GM12865 (cell line): ENCODE measurements at regions not wholly inside any gene's neighbourhood (a gene's known extent, or its start where the extent isn't known, plus 50 kb on each side); places are given as distances from the start of the nearest gene placed in this dataset.
A peak's percentile ranks its signal among the peaks of the same experiment; 100 is the strongest.

Source experiments
- DNase-seq: peaks from one replicate; pipeline ENCODE4 v3.0.0; 2010; ENCODE audit warnings: low read depth
- H3K4me3 ChIP-seq: 2 replicates; pipeline ENCODE4 v1.5.1; 2011; ENCODE audit warnings: mild to moderate bottlenecking, low read depth, low read length, control low read depth
- TF ChIP-seq, protein P1 (sequence below): IDR thresholded peaks from 2 replicates; pipeline ENCODE4 v1.5.1; 2011; ENCODE audit warnings: low read length, control low read depth, low read depth, inconsistent platforms; ENCODE audit not compliant: insufficient read depth; ENCODE audit errors: missing control alignments

DNA sequence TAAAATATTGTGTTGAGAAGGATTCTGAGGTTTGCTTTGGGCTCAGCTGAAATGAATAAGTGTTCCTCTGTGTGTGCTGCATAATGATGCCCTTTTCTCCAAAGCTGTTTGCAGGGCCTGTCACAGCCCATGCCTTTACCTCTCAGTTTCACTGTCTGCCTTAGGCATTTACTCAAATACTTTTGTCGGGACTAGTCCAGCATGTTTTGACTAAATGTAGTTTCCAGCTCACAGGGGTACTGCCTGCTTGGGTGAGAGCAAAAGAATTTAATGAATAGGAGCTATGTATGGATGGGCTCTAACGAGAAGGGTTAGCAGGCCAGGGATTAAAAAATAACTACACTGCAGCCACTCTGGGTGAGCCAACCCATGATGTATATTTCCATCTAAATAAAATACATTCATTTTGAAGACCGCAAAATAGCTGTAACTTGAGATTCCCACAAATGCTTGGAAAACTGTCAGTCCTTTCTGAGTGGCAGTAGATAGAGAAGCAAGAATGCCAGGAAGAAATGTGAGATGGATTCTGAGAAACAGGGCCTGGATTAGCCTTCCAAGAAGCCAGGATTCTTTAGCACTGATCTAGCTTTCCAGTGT lies 549.2 kb upstream of the TBL1XR1 start:
- TF ChIP-seq, protein P1, sequence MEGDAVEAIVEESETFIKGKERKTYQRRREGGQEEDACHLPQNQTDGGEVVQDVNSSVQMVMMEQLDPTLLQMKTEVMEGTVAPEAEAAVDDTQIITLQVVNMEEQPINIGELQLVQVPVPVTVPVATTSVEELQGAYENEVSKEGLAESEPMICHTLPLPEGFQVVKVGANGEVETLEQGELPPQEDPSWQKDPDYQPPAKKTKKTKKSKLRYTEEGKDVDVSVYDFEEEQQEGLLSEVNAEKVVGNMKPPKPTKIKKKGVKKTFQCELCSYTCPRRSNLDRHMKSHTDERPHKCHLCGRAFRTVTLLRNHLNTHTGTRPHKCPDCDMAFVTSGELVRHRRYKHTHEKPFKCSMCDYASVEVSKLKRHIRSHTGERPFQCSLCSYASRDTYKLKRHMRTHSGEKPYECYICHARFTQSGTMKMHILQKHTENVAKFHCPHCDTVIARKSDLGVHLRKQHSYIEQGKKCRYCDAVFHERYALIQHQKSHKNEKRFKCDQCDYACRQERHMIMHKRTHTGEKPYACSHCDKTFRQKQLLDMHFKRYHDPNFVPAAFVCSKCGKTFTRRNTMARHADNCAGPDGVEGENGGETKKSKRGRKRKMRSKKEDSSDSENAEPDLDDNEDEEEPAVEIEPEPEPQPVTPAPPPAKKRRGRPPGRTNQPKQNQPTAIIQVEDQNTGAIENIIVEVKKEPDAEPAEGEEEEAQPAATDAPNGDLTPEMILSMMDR = no peak
- peak; percentile 60 for DNase-seq
- no peak overlapping the region for H3K4me3 ChIP-seq

DNA sequence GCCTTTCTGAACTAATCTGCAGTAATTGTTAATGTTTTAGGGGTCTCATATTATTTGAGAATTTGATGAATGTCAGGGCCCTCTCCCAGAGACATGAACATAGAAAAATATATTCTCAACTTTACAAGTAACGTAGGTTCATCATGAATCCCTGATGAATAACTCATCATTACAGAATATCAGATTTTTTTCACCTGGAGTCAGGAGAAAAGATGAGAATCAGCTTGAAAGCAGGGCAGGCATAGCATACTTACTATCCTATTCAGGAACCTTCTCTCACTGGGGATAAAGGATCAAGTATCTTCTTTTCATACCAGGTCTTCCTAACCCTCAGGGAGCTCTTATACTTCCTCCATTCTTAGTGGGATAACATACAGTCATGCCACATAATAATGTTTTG lies 552.6 kb upstream of the TBL1XR1 start:
- no peak overlapping the region for H3K4me3 ChIP-seq
- no peak for DNase-seq
- TF ChIP-seq, protein P1 = no peak

DNA sequence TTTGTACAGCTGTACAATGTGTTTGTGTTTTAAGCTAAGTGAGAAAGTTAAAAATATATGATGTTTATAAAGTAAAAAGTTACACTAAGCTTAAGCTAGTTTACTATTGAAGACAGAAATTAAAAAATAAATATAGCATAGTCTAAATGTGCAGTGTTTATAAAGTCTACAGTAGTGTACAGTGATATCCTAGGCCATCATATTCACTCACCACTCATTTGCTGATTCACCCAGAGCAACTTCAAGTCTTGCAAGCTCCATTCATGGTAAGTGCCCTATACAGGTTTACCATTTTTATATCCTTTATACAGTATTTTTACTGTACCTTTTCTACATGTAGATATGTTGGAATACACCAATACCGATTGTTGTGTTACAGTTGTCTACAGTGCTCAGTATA lies 553.2 kb upstream of the TBL1XR1 start:
- TF ChIP-seq, protein P1 = no peak
- no peak overlapping the region for H3K4me3 ChIP-seq
- no peak for DNase-seq

DNA sequence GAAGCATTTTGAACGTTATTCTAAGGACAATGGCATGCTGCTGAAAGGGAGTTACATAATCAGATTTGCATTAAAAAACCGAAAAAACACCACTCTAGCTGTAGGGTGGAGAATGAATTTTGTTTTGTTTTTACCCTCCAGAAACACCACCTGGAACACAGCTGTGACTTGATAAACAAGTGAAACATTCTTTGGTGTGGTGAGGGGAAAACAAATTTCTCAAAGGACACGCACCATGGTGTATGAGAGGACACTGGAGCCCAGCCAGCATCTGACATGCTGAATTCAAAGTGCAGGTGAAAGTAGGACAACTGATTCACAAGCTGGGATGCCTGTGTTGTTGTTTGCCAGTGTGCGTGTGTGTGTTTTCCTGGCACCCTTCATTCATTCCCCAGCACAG lies 554.5 kb upstream of the TBL1XR1 start:
- no peak overlapping the region for H3K4me3 ChIP-seq
- TF ChIP-seq, protein P1 = no peak
- DNase-seq = peak; percentile 79

DNA sequence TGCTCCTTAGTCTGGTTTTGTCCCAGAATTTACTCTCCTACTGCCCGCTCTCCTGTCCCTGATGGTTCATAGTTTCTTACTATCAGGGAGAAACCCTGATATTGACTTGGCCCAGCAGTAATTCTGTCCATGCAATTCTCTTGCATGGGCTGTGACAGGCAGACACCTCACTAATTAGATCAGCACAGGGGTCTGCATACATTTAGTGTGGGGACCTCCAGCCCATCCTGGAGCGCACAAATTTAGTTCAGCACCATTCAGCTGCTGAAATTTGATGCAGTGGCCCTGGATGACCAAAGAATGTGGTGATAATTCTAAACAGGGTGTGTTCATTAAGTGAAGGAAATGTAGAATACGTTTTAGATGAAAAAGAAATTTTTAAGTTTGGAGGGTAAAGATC lies 555.5 kb upstream of the TBL1XR1 start:
- H3K4me3 ChIP-seq = no peak overlapping the region
- TF ChIP-seq, protein P1 = no peak
- DNase-seq = no peak

DNA sequence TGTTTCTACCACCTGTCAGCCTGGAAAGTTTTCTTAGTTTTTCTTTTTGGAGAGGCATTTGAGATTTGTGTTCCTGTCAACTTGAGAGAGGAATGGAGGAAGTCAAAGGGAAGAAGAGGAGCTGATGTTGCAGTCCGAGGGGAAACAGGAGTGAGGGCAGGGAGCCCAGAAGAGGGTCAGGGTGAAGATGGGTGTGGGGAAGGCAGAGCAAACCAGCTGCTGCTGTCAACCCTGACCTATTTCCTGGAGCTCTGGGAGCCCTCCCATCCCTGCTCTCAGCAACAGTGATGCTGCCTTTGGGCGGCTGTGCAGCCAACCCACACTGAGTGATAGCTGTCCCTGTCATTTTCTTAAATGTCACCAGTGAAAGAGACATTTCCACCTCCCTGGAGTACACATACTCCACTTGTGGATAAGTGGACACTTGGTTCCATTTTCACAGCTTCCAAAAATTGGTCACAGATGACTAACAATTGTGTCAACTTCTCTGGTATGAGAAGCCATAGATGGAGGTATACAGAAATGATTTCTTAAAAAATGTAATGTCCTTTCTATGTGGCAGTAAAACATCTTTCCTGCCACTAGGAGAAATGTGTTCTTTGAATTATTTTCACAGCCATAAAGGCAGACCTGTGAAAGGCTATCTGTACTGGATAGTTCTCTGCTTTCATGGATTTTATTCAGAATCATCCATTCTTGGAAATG lies 556.3 kb upstream of the TBL1XR1 start:
- TF ChIP-seq, protein P1 = no peak
- no peak overlapping the region for H3K4me3 ChIP-seq
- DNase-seq = no peak

DNA sequence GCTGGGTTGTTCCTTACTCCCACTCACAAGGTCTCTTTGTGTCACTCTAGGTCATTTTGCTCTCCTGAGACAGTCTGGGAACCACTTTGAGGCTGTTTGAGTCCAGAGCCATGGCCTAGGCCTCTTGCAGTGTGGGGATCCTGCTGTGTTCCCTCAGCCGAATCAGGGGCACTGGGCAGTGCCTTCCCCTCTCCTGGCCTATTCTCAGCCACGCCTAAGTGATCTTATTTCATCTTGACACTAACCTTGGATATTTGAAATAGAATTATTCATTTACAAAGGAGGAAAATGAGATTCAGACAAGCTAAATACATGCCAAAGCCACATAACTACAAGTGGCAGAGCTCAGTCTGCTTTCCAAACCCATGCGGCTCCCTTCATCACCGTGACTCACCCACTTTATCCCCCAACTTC lies 557.2 kb upstream of the TBL1XR1 start:
- no peak overlapping the region for H3K4me3 ChIP-seq
- TF ChIP-seq, protein P1 = no peak
- no peak for DNase-seq
